Ishikawa (cell line): ENCODE measurements at regions not wholly inside any gene's neighbourhood (a gene's known extent, or its start where the extent isn't known, plus 50 kb on each side); places are given as distances from the start of the nearest gene placed in this dataset.

ENCODE experiments used
- CEBPB ChIP-seq: IDR thresholded peaks from 2 replicates; pipeline ENCODE4 v1.6.1; 2012
- CREB1 ChIP-seq: IDR thresholded peaks from 2 replicates; pipeline ENCODE4 v1.6.1; 2012; ENCODE audit warnings: low read depth
- EGR1 ChIP-seq: IDR thresholded peaks from 2 replicates; pipeline ENCODE4 v1.6.1; 2012
- EP300 ChIP-seq: IDR thresholded peaks from 2 replicates; pipeline ENCODE4 v1.6.1; 2012; ENCODE audit warnings: borderline replicate concordance
- FOXM1 ChIP-seq: IDR thresholded peaks from 2 replicates; pipeline ENCODE4 v1.6.1; 2012; ENCODE audit warnings: low read depth, borderline replicate concordance
- MAX ChIP-seq: IDR thresholded peaks from 2 replicates; pipeline ENCODE4 v1.6.1; 2012
- NFIC ChIP-seq: IDR thresholded peaks from 2 replicates; pipeline ENCODE4 v1.6.1; 2012
- RAD21 ChIP-seq: IDR thresholded peaks from 2 replicates; pipeline ENCODE4 v1.6.1; 2012; ENCODE audit warnings: low read depth
- TAF1 ChIP-seq: IDR thresholded peaks from 2 replicates; pipeline ENCODE4 v1.6.1; 2012; ENCODE audit warnings: low read depth, mild to moderate bottlenecking
- TCF12 ChIP-seq: IDR thresholded peaks from 2 replicates; pipeline ENCODE4 v1.6.1; 2012; ENCODE audit warnings: low read depth
- TEAD4 ChIP-seq: IDR thresholded peaks from 2 replicates; pipeline ENCODE4 v1.6.1; 2012
- YY1 ChIP-seq: IDR thresholded peaks from 2 replicates; pipeline ENCODE4 v1.6.1; 2012; ENCODE audit warnings: low read depth
- ZBTB7A ChIP-seq: IDR thresholded peaks from 2 replicates; pipeline ENCODE4 v1.6.1; 2012; ENCODE audit warnings: low read depth
- TF ChIP-seq, protein P1 (sequence below): IDR thresholded peaks from 2 replicates; pipeline ENCODE4 v1.6.1; 2012; ENCODE audit warnings: low read depth, mild to moderate bottlenecking
- TF ChIP-seq, protein P2 (sequence below): IDR thresholded peaks from 2 replicates; pipeline ENCODE4 v1.6.1; 2012

DNA sequence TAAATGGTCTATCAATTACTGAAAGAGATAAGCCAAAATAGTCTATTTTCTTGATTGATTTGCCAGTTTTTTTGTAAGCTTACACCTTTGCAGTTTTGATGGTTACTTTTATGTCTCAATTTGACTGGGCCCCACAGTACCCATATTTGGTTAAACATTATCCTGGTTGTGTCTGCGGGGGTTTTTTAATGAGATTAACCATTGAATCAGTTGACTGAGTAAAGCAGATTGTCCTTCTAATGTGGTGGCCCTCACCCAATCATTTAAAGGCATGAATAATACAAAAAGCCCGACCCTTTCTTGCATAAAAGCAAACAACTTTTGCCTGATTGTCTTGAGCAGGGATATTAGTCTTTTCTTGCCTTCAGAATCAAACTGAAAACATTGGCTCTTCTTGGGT, 650.0 kb upstream of the RGS18 start:
- TF ChIP-seq CEBPB (no peak), MAX (no peak), TEAD4 (no peak), CREB1 (no peak), TCF12 (no peak), EP300 (no peak)
- TF ChIP-seq, protein P1, sequence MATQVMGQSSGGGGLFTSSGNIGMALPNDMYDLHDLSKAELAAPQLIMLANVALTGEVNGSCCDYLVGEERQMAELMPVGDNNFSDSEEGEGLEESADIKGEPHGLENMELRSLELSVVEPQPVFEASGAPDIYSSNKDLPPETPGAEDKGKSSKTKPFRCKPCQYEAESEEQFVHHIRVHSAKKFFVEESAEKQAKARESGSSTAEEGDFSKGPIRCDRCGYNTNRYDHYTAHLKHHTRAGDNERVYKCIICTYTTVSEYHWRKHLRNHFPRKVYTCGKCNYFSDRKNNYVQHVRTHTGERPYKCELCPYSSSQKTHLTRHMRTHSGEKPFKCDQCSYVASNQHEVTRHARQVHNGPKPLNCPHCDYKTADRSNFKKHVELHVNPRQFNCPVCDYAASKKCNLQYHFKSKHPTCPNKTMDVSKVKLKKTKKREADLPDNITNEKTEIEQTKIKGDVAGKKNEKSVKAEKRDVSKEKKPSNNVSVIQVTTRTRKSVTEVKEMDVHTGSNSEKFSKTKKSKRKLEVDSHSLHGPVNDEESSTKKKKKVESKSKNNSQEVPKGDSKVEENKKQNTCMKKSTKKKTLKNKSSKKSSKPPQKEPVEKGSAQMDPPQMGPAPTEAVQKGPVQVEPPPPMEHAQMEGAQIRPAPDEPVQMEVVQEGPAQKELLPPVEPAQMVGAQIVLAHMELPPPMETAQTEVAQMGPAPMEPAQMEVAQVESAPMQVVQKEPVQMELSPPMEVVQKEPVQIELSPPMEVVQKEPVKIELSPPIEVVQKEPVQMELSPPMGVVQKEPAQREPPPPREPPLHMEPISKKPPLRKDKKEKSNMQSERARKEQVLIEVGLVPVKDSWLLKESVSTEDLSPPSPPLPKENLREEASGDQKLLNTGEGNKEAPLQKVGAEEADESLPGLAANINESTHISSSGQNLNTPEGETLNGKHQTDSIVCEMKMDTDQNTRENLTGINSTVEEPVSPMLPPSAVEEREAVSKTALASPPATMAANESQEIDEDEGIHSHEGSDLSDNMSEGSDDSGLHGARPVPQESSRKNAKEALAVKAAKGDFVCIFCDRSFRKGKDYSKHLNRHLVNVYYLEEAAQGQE = no peak

GRCh38 chr1:191517826-191518225, 640.4 kb upstream of the RGS18 start:
- TF ChIP-seq CEBPB = no peak
- TF ChIP-seq ZBTB7A = no peak
- TF ChIP-seq RAD21 = no peak
- no peak for TF ChIP-seq CREB1
- no peak for TF ChIP-seq EP300
- no peak for TF ChIP-seq TCF12
- no peak for TF ChIP-seq NFIC
- TF ChIP-seq TEAD4 = no peak
- TF ChIP-seq, protein P2, sequence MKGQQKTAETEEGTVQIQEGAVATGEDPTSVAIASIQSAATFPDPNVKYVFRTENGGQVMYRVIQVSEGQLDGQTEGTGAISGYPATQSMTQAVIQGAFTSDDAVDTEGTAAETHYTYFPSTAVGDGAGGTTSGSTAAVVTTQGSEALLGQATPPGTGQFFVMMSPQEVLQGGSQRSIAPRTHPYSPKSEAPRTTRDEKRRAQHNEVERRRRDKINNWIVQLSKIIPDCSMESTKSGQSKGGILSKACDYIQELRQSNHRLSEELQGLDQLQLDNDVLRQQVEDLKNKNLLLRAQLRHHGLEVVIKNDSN = no peak
- TF ChIP-seq TAF1 = no peak
- TF ChIP-seq, protein P1 = no peak
- TF ChIP-seq FOXM1 = no peak
- no peak for TF ChIP-seq YY1
- no peak for TF ChIP-seq MAX
- TF ChIP-seq EGR1 = no peak

DNA sequence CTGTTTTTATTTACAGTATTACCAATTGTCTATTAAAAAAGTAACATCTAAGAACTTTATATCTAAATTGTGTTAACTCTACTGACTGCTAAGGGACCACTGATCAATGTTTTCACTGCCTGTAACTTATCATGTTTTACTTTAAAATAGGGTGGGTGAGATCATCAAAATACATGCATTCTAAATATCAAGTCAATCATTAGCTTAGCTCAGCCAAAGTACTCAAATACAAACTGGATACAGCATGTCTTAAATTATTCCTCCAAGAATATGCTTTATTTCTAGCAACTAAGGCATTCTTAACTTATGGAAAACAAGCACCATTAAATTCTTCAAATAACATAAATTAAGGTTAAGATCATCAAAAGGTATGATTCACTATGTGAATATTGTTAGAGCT, 638.7 kb upstream of the RGS18 start:
- TF ChIP-seq TEAD4 = no peak
- TF ChIP-seq CEBPB = no peak
- no peak for TF ChIP-seq TAF1
- no peak for TF ChIP-seq FOXM1
- TF ChIP-seq EP300 = no peak
- TF ChIP-seq NFIC = no peak
- TF ChIP-seq, protein P1 = no peak
- no peak for TF ChIP-seq ZBTB7A
- TF ChIP-seq, protein P2 = no peak
- no peak for TF ChIP-seq RAD21
- no peak for TF ChIP-seq MAX
- no peak for TF ChIP-seq YY1

DNA sequence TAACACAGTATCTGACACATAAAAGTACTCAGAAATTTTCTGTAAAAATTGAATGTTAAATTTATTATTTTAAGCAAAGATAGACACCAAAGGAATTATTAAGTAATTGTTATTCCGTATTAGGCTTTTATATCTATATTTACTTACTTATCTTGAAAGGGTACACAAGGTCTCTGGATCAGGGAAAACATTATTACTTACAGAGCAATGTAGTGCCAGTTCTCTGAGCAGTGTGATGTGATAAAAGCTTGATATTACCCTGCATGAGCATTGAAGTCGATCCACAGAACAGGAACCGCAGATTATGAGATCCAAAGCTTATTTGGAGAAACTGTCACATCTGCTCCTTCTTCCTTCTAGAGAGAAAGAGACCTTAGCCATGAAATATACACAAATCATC, 637.9 kb upstream of the RGS18 start:
- TF ChIP-seq YY1 = no peak
- no peak for TF ChIP-seq EGR1
- TF ChIP-seq EP300 = no peak
- no peak for TF ChIP-seq TCF12

- TF ChIP-seq NFIC = peak; percentile 75
- peak; percentile 61 for TF ChIP-seq TEAD4
- 0 out of 2 replicates have a peak, but pooled peaks have one; percentile 20 for TF ChIP-seq MAX
- TF ChIP-seq, protein P2 = no peak
These were observed 630.0 kb upstream of the RGS18 start for GRCh38 chr1:191528275-191528674.
